ENCODE measurements at regions not wholly inside any gene's neighbourhood (a gene's known extent, or its start where the extent isn't known, plus 50 kb on each side); places are given as distances from the start of the nearest gene placed in this dataset.

DNA sequence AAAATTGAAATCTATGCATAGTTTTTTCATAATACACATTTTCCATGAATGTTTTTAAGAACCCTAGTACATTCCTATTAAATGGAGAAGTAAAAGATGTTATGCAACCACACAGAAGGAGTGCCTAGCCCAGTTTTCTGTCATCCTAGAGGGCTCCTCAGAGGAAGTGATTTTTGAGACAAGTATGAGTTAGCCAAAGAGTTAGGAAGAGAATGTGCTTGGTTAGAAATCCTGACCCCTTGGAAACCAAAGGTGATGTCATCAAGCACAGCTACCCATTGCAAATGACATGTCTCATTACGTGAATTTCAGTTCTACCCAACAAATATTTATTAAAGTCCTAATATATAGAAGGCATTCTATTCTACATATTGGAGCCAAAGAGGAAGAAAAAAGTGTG, 88.9 kb upstream of the TNFSF4 start:
- TF ChIP-seq, protein P1, sequence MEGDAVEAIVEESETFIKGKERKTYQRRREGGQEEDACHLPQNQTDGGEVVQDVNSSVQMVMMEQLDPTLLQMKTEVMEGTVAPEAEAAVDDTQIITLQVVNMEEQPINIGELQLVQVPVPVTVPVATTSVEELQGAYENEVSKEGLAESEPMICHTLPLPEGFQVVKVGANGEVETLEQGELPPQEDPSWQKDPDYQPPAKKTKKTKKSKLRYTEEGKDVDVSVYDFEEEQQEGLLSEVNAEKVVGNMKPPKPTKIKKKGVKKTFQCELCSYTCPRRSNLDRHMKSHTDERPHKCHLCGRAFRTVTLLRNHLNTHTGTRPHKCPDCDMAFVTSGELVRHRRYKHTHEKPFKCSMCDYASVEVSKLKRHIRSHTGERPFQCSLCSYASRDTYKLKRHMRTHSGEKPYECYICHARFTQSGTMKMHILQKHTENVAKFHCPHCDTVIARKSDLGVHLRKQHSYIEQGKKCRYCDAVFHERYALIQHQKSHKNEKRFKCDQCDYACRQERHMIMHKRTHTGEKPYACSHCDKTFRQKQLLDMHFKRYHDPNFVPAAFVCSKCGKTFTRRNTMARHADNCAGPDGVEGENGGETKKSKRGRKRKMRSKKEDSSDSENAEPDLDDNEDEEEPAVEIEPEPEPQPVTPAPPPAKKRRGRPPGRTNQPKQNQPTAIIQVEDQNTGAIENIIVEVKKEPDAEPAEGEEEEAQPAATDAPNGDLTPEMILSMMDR (IDR thresholded peaks at IDR 0.05; ENCODE audit: low read depth, low read length): no peak
- TF ChIP-seq POLR2A (IDR thresholded peaks at IDR 0.05; ENCODE audit: extremely low read depth, insufficient read length): no peak
- TF ChIP-seq MYC (IDR thresholded peaks at IDR 0.05; ENCODE audit: low read depth, low read length): no peak
- TF ChIP-seq, protein P2, sequence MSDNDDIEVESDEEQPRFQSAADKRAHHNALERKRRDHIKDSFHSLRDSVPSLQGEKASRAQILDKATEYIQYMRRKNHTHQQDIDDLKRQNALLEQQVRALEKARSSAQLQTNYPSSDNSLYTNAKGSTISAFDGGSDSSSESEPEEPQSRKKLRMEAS (IDR thresholded peaks at IDR 0.05; ENCODE audit: low read depth, low read length): no peak

Data from NB4 (cell line).